ENCODE measurements at regions not wholly inside any gene's neighbourhood (a gene's known extent, or its start where the extent isn't known, plus 50 kb on each side); places are given as distances from the start of the nearest gene placed in this dataset.
"Not testable (repeated sequence)": the region's sequence is repeated elsewhere in the genome, so short reads cannot be mapped to it uniquely, and the experiment has no call there.

DNA sequence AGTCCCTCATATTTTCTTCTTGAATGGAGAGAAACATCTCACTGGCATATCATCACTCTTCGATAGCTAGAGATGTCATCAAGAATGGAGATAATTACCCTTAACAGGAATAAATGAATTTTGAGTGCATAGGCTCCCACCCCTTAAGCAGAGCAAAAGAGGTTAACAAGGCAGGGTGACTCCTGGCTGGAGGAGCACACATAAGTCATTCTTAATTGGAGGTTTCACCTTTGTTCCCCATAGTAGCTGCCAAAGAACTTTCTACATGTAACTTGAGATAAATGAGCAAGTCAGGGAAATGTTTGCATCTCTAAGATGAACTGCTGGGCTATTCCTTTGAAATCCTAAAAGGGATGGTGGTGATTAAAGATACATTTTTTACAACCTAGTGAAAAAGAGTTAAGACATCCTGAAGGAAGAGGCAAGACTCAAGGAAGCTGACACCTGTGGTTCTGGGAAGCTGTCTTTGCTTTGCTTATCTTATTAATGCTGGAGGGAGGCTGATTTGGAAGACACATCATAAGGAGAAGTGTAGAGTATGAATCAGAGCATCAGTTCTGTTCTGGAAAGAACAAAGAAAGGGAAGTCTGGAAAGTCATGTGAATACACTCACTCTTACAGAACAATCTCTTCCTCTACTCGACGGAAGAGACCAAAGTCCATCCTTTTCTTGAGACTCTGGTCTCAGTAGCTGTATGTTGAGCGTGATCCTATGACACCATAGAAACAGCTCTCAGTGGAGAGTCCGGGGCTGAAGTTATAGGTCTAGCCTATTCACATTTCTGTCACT, 326.3 kb downstream of the OSTF1 start:
- DNase-seq = no peak

DNA sequence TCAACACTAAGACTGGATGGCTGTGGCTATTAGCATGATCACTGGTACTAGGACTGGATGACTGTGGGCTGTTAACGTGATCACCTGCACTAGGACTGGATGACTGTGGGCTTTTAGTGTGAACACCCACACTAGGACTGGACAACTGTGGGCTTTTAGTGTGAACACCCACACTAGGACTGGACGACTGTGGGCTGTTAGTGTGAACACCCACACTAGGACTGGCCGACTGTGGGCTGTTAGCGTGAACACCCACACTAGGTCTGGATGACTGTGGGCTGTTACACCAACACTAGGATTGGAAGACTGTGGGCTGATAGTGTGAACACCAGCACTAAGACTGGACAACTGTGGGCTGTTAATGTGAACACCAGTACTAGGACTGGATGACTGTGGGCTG, 329.2 kb downstream of the OSTF1 start:
- DNase-seq = no peak

DNA sequence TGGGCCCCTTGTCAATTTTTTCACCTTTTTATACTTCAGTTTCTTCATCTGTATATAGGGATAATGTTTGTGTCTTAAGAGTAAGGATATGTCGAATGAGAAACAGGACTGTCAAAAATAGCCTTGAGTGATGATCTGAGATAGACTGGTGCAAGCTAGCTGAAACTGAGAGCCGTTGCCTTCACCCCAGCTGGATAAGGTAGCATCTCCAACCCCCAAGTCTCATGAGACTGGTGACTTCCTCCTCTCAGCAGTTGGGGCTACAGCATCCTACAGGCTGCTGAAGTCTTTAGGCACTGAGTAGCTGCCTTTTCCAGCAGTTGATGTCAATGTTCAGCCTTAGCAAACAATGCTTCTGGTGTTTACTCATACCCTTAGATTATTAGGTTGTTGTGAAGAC, 330.2 kb downstream of the OSTF1 start:
- DNase-seq = no peak

DNA sequence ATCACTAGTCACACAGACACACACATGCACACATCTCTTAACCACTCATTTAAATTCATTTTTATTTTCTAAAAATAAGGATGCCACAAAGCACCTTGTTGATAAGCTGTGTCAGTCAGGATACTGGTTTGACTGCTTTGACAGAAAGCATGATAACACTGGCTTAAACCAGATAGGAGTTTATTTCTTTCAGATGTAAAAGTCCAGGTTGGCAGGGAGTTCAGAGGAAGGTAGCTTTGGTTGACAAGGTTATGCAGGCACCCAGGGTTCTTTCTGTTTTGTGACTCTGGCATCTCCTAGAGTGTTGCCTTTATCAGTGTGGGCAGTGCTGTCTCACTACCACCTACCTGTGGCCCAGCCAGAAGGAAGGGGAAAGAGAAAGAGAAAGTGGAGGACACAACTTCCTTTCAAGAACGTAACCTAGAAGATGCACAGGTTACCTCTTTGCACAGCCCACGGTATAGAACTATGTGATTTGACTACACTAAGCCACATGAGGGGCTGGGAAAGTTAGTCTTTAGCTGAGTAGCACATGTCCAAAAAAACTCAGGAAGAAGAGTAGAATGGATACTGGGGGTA, 334.7 kb downstream of the OSTF1 start:
- no peak for DNase-seq

DNA sequence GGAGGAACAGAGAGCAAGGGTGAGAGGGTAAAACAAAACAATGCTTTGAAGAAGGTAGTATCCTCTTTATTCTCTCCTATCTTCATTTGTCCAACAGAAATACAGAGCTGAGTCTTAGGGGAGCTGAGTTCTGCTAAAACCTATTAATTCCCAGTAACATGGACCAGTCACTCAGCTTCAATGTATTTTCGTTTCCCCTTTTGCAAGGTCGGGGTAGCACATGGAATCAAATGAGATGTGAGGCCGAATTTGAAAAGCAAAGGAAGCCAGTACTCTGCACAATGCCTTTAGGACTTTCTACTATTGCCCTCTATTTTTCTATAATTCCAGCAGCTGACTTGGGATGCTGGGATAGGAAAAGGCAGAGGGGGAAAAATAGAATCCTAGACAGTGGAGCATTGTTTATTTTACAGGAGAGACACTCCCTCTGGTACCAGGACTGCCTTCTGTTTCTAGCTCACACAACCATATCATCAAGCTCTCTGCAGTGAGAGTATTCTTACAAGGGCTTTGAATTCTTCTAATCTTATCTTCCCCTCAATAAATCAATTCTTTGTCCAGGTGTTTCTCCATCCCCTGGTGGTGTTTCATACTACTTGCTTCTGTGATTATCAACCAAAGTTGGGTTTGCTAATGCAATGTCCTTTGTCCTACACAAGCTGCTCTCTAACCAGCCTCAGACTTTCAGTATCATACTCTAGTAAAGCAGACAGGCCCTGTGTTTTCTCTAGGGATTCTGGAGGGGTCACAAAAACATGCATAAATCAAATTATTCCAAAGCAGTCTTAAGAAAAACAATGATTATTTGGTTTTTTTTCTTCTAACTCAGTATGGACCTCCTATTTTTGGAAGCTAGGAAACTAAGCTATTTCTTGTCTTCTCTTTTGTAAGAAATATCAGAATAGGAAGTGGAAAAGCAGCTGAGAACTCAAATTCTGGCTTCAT, 341.5 kb downstream of the OSTF1 start:
- DNase-seq = no peak

DNA sequence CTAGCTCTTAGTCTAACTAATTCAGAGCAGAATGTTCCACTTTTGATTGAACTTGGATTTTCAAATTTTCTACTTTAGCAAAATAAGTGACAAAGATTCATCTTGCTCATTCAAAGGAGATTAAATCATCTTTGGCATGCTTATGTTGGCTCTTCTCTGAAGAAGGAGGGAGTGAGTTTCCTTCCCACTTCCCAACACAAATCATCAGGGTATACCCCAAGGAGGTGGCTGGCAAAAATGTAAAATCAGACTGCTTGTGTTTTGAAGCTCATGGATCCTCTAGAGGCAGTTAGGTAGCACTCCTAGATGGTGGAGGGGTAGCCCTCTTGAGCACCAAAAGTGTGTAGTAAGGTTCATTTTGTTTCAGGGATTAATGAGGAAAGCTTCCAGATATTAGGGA, 343.1 kb downstream of the OSTF1 start:
- no peak for DNase-seq

DNA sequence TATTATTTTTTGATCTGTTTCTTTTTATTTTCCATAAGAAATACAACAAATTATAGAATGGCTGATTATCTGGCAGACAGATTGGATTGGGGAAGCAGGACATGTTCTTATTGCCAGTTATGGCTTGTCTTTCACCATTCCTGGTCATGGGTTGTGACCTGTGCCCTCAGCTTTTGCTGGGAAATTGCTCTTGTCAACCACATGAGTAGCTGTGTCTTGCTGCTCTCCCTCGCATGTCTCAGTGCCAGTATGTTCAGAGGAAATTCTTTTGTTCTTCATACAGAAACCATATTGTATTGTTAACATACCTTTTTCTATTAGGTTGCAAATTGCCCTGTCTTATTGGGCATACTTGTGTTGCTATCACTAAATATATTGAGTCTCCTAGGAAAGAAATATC, 344.1 kb downstream of the OSTF1 start:
- DNase-seq = no peak

DNA sequence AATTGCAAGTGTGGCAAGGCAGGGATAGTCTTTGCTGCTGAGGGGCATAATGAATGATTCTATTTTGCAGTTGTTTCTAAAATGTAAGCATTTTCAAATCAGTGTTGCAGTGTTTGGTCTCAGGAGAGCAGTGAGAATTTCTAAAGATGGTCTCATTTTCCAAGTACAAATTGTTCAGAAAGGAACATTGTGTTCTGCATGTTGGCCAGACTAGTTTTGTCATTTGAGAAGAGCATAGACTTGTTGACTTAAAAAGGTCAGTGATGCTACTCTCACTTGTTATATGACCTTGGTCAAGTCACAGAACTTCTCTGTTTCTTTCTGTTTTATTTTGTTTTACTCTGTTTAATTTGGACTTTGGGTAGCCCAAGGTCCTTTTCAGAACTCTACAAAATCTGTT, 344.6 kb downstream of the OSTF1 start:
- no peak for DNase-seq

DNA sequence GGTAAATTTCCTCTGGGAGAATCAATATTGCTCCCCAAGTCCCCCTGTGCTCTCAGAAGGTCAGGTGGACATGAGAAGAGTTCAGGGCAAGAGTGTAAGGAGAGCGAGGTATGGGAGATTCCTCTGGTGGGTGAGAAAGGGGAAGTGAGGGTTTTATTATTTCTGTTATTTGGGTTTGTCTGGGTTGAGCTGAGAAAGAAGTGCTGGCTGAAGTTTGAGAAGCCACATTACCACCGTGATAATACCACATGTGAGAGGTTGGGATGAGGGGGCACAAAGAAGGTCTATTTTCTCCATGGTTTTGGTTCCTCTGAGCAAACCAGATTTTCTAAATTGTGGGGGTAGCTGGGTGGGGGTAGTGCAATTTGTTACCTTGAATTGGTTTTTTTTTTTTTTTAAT, 350.4 kb downstream of the OSTF1 start:
- DNase-seq = no peak

DNA sequence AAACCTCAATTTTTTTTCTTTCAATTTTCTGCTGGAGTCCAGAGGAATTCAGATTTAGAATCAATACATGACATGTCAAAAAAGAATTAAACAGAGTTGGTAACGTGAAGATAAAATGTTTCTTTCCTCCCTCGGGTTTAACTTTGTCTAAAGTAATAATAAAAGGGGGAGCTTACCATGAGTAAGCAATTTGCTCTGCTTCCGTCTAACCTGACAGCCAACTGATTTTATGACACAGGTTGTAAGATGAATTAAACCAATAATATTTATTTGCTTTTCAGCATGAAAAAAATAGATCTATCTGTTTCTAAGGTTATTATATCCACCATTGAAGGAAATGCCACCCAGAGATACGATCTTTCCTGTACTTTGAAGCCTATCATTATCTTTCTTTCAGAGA, 352.6 kb downstream of the OSTF1 start:
- no peak for DNase-seq

DNA sequence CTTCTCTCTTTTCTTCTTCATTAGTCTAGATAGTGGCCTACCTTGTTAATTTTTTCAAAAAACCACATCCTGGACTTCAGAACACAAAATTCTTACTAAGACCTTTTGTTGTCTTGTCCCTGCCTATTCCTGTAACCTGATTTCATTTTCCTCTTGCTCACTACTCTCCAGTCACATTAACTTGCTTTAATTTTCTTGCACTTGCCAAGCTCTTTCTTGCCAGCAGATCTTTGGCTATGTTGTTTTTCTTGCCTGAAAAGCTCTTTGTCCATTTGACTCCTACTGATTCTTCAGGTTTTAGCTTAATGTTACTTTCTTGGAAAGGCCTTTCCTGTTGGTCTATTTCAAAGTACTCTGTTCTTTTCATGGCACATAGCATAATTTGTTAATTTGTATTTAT, 356.8 kb downstream of the OSTF1 start:
- DNase-seq = no peak

DNA sequence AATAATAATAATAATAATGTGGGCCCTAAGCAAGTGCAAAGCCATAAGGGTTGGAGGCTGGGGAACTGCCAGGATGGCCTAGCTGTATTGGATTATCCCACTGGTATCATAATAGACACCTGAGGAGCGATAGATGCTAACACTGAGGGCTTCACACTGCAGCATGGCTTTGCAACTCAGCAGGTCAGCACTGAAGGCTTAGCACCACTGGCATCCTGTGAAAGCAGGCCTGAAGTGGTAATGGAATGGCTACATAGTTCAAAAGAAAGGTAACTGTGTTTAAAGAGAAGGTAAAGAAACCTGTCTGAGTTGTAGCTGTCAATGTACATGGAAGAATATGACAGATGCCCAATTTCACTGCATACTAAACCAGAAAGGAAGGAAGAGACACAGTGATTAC, 359.0 kb downstream of the OSTF1 start:
- no peak for DNase-seq

DNA sequence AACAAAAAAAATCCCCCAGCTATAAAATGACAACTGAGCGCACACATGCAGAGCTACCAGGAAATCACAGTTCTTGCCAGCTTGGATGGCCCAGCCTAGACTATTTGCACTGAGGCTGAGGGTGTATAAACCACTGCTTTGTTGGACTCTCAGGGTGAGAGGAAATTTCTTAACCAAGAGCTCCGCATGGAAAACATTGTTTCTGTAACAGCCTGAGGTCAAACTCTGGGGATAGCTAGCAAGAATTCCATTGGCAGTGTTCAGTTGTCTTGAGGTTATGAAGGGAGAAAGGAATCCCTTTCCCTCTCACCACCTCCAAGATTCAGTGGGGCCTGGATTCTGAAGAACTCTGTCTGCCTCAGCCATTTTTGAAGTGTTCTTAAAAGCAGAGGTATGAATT, 360.0 kb downstream of the OSTF1 start:
- DNase-seq = no peak

DNA sequence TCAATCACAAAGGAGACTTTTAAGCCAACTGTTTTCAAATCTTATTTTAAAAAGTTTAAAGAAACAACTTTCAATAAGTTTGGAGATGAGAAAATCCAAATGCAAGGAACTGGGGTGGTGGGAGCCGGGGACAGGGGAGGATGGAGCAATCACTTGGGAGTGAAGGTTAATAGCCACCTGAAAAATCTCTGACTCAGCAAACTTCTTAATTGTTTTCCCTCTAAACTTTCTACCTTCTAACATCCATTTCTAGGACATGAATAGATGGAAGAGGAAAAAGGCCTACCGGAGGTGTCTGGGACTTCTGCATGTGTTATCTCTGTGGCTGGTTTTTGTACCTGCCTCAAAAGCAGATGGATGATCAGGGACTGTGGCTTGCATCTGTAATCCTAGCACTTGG, 360.6 kb downstream of the OSTF1 start:
- DNase-seq = no peak

DNA sequence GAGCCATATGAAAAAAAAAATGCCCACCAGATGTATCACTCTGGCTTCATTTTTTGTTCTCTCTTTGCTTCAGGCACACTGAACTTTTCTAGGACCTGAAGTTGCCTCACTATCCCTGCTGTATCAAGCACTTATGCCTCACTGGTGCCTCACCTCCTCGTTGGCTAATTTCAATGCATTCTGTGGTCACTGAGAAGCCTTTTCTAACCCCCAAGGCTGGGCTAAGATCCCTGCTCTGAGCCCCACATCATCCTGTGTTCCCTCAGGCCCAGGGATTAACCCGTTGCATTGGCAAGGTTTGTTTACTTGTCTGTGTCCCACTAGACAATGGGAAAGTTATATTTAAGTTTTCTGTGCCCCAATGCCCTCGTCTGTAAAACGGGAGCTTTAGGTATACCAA, 362.7 kb downstream of the OSTF1 start:
- DNase-seq = no peak

DNA sequence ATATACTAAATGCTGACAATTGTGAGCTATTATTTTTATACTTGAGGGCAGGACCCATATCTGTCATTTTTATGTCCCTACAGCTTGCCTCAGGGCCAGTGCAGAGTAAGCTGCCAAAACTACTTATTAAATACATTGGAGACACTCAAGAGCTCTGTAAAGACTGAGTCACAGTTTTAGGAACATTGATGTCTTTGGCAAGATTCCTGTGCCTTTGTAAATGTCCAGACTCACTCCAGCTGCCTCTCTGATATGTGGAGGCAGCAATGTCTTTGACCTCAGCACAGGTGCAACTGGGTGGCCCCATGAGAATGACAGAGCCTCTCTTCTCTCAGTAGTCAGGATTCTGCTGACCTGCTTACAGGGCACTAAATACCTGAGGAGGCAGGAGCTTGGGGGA, 363.2 kb downstream of the OSTF1 start:
- no peak for DNase-seq

DNA sequence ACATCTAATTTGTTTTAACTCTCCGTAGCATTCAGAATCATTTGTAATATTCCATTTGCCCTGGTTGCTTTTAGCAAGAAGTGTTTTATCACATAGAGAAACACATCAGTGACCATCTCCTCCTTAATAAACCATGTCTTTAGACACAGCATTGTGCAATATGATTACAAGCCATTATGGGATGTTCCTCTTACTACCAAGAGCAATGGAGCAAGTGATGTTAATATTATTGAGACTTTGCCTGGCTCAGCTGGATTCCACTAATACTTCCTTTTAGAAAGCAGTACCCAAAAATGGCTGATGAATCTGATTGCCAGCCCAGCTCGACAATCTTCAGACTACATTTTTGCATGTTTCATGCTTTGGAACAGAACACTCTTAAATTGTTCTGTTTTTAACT, 364.2 kb downstream of the OSTF1 start:
- DNase-seq = no peak

DNA sequence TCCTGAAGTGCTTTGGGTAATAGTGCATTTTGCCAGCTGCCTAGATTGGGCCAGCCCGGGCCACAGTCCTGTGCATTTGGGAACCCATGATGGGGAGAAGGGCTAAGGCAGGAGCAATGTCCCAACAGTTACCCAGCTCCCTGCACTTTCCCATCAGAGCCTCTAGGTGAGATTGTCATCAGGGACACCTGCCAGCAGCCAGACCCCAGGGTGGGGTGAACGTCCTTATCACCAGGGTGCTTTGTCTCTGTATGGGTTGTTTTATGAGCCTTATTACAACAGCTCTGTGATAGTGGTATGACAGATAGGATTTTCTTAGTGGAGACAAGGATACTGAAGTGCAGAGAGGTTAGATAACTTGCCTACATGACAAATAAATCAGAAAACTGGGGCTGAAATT, 365.7 kb downstream of the OSTF1 start:
- DNase-seq = no peak

DNA sequence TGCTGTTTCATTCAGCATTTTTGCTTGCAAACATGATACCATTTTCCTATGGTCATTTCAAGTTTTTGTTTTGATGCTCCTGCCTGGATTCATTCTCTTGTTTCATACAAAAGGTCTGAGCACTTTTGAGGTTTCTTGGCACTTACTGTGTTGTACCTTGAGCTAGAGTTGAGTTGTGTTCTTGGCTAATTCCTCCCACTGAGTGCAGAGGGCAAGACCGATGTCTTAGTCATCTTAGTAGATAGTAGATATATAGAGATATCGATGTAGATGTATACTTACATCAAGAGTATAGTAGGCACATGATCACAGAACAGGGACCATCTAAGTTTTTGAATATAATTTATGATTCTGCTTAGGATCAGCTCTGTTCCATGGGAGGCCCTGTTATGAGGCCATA, 366.6 kb downstream of the OSTF1 start:
- no peak for DNase-seq

DNA sequence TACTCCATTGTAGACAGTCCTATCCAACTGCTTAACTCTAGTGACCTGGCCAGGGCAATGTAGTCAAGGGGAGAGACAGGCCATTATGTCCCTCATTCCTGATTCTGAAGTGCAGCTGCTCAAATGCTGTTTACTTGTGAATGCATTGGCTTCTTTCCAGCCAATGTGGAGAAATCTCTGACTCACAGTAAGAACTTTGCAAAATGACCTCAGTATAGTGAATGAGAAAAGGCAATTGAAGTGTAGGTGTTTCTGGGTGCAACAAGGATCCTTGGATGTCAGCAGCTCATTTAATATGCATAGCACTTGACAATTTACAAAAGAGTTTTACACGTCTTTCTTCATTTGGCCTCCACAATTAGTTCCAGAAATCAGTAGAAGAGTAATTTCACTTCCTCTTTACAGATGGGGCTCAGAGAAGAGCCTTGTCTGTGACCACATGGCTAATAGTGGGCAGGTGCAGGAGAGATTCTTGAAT, 367.2 kb downstream of the OSTF1 start:
- peak; percentile 8 for DNase-seq

DNA sequence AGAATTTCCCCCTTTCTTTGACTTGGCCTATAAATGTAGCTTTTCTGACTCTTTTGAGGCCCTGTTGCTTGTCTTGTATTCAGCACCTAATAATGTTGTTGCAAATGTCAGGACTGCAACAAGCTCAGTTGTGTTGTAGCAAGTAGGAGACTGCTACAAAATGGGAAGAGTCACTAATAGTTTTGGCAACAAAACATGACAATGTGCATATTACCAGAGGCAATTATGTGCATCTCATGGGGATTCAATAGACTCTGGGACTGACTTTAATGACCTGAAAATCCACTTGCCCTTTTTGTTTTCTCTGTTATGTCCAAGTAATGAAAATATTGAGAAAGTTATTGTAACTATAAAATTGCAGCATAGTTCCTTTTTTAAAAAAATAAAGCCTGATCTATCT, 368.4 kb downstream of the OSTF1 start:
- DNase-seq = no peak

DNA sequence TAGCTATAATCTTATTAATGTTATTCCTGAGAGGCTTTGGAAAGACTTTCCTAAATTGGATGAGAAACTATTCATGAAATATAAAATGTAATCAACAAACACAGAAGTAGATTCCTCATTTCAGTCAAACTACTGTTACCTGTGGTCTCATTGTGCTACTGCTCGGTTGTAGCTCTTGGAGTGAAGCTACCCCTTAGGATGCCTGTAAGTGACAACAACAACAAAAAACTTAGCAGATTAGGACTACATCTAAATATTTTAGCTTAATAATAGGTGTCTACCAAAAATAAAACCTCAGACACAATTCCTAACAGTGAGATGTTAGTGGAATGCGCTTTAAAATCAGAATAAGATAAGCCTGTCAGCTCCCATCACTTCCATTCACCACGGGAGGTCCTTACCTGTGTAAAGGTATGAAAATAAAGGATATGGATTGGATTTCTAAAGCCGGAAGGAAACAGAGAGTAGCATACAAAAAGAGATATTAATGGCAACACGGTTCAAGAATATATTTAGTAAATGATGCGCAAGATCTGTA, 369.2 kb downstream of the OSTF1 start:
- no peak for DNase-seq

DNA sequence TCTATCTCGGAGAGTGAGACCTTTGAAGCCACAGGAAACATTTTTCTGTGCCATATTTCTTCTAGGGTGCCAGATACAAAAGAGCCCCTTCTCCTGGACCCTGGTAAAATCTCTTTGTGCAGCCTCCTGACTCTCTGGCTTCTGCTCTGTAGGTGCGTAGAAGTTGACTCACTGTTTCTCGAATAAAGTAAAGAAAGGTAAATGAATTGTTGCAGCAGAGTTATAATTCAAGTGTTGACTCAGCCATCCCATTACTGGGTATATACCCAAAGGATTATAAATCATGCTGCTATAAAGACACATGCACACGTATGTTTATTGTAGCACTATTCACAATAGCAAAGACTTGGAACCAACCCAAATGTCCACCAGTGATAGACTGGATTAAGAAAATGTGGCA, 371.0 kb downstream of the OSTF1 start:
- not testable (repeated sequence) for DNase-seq

All from tongue (tissue), 1 donor.